AG04449 (cell line): ENCODE measurements at regions not wholly inside any gene's neighbourhood (a gene's known extent, or its start where the extent isn't known, plus 50 kb on each side); places are given as distances from the start of the nearest gene placed in this dataset.

Source experiments
- CTCF ChIA-PET: fragments of 350-600 bp; formaldehyde crosslinking; extraction: SDS; loops from one replicate; lab custom pipeline; 2021; ENCODE audit warnings: antibody characterized with exemption; lab: Yijun Ruan, JAX
- POLR2A ChIA-PET: fragments of 400-600, 350-600 bp; formaldehyde crosslinking; extraction: SDS; loops from one replicate; lab custom pipeline; 2020; ENCODE audit warnings: antibody characterized with exemption, inconsistent platforms; lab: Yijun Ruan, JAX
- DNase-seq: peaks from one replicate; pipeline ENCODE4 v3.0.0-alpha.2; 2010; ENCODE audit warnings: low read depth, low spot score
- H3K4me3 ChIP-seq: 2 replicates; pipeline ENCODE4 v1.5.1; 2011; ENCODE audit warnings: low read depth, mild to moderate bottlenecking, control low read depth, low read length
- TF ChIP-seq, protein P1 (sequence below): IDR thresholded peaks from one replicate; pipeline ENCODE4 v1.5.1; 2011; ENCODE audit warnings: mild to moderate bottlenecking, moderate library complexity, low read length, control low read depth, inconsistent platforms; ENCODE audit not compliant: insufficient read depth; ENCODE audit errors: missing control alignments

DNA sequence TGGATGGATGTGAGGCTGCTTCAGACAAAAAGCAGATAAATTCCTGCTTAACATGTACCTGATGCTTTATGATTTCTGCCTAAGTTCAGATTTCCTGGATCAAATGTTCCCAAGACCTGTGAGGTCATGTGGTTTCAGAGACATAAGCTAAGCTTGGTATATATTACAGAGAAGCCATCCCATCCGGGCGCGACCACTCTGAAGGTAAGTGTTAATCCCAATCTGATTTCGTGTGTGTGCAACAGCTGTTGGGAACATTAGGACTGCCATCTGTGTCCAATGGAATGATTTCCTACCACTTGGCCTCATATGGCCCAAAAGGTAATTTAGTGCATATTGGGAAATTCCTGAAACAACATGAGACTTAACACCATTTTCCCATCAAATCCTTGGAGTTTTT lies 199.1 kb downstream of the HS3ST3B1 start:
- H3K4me3 ChIP-seq, result no peak overlapping the region
- ChIA-PET POLR2A (no interaction called here), CTCF (no interaction called here)
- TF ChIP-seq, protein P1, sequence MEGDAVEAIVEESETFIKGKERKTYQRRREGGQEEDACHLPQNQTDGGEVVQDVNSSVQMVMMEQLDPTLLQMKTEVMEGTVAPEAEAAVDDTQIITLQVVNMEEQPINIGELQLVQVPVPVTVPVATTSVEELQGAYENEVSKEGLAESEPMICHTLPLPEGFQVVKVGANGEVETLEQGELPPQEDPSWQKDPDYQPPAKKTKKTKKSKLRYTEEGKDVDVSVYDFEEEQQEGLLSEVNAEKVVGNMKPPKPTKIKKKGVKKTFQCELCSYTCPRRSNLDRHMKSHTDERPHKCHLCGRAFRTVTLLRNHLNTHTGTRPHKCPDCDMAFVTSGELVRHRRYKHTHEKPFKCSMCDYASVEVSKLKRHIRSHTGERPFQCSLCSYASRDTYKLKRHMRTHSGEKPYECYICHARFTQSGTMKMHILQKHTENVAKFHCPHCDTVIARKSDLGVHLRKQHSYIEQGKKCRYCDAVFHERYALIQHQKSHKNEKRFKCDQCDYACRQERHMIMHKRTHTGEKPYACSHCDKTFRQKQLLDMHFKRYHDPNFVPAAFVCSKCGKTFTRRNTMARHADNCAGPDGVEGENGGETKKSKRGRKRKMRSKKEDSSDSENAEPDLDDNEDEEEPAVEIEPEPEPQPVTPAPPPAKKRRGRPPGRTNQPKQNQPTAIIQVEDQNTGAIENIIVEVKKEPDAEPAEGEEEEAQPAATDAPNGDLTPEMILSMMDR, result no peak
- DNase-seq, result no peak

DNA sequence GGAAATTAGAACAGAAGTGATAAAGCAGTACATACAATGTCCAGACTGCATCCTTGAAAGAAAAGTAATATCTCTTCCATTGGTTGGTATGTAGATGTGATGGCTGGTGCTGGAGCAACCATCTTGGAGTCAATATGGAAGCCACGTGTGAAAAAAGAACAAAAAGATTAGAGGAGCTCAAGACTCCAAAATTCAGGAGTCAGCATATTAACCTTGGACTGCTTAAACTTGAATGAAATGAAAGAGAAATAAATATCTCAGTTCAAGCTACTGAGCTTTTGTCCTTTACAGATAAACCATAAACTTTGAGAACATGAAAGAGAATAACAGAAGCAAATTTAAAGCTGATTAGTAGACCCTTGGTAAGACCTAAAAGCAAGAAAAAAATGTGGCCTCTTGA lies 197.9 kb downstream of the HS3ST3B1 start:
- no peak overlapping the region for H3K4me3 ChIP-seq
- POLR2A ChIA-PET, result no interaction called here
- TF ChIP-seq, protein P1, result no peak
- DNase-seq, result no peak
- CTCF ChIA-PET, result no interaction called here

DNA sequence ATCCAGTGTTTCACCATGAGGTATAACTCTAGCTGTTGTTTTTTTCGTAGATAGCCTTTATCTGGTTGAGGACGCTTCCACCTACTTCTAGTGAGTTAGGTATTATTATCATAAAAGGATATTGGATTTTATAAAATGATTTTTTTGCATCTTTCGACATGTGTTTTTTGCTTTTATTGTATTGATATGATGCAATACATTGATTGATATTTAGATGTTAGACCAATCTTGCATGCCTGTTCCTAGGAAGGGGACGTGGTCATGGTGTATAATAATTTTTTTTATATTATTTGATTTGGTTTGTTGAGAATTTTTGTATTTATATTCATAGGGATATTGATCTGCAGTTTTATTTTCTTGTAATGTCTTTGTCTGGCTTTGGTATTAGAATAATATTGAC lies 193.3 kb downstream of the HS3ST3B1 start:
- CTCF ChIA-PET, result interaction anchor here (0.8 kb wide), 1 partner anchor 433 kb away, joined by 3 read pairs; no protein-coding TSS in a partner anchor
- POLR2A ChIA-PET, result interaction anchor here (0.5 kb wide), 1 partner anchor 193 kb away, joined by 3 read pairs; no protein-coding TSS in a partner anchor
- no peak for DNase-seq

DNA sequence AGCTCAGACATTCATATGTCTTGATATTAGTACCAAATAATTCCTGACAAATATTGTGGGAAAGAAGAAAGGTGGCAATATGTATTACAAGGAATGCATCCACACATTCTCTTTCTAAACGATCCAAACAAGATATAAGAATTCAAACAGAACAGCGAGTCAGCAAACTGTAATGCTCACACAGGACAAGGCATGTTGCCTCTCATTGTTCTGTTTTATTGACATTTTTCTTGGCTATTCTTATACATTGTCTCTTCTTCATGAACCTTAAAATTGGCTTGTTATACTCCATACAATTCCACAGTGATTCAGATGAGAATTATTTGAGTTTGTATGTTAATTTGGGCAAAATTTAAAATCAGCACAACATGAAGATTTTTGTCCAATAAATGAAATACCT lies 189.1 kb downstream of the HS3ST3B1 start:
- TF ChIP-seq, protein P1, result no peak
- H3K4me3 ChIP-seq, result no peak overlapping the region
- POLR2A ChIA-PET, result no interaction called here
- CTCF ChIA-PET, result no interaction called here
- DNase-seq, result no peak

More for the DNA sequence above, 193.3 kb downstream of the HS3ST3B1 start:
- TF ChIP-seq, protein P1, result no peak
- no peak overlapping the region for H3K4me3 ChIP-seq

DNA sequence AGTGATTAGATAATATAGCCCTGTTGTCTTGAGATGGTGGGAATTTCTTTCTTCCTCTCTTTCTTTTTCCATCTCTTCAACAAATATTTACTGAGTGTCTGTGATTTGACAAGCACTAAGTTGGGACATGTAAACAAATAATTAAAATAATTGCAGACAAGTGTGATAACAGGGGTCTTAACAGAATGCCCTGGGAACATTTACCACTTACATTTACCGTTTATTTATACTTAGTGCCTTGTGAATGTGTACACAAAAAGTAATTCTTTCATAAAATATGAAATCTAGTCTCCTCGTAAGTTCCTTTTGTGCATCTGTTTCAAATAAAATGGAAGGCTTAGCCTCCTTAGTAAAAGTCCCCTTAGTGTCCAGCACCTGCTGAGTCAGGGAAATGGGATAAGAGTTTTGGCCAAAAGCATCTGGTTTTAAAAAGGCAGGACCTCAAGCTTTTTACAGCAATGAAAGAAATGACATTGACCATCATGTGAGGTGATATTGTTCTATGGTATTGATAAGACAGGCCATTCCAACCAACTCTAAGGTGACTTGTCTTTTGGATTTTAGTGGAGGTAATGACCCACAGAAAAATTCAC lies 188.2 kb downstream of the HS3ST3B1 start:
- CTCF ChIA-PET, result no interaction called here

DNA sequence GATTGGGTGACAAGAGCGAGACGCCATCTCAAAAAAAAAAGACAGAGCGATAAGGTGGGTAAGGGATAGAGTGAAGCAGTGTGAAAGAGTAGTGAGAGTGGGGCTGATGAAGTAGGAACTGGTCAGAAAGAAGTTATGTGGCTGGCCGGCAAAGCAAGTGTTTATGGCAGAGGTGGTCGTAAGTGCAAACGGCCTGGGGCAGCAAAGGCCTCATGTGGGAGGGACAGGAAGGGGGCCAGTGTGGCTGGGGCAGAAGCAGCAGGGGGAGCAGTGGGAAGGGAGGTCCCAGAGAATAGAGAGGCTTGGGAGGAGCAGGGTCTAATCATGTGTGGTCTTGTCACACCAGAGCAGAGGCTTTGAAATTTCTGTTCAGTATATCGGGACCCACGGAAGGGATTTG lies 186.2 kb downstream of the HS3ST3B1 start:
- no peak overlapping the region for H3K4me3 ChIP-seq
- no peak for DNase-seq
- POLR2A ChIA-PET, result no interaction called here
- CTCF ChIA-PET, result no interaction called here
- TF ChIP-seq, protein P1, result no peak

More for the DNA sequence above, 188.2 kb downstream of the HS3ST3B1 start:
- H3K4me3 ChIP-seq, result no peak overlapping the region
- TF ChIP-seq, protein P1, result no peak
- no peak for DNase-seq
- POLR2A ChIA-PET, result no interaction called here
